GM12878 (cell line): ENCODE measurements at regions not wholly inside any gene's neighbourhood (a gene's known extent, or its start where the extent isn't known, plus 50 kb on each side); places are given as distances from the start of the nearest gene placed in this dataset.

ENCODE experiments used
- ATAC-seq: fragments of 200-7000 bp; cut with Tn5 transposase; 3 replicates; pipeline ENCODE4 v1.9.1; 2020; ENCODE audit warnings: mild to moderate bottlenecking, moderate library complexity
- BruUV-seq: library from RNA; stranded (reverse); fragments of 400-500 nt; replicated peaks from 2 replicates; lab custom pipeline; 2021; lab: Mats Ljungman, UMichigan
- CTCF ChIA-PET: fragments of 300-600 bp; sonication (Branson Sonifier 250); formaldehyde crosslinking; extraction: SDS; loops from one replicate; lab custom pipeline; 2021; ENCODE audit warnings: inconsistent platforms; lab: Yijun Ruan, JAX
- POLR2A ChIA-PET: fragments of 350-600 bp; formaldehyde crosslinking; extraction: SDS; loops from one replicate; lab custom pipeline; 2021; ENCODE audit warnings: inconsistent platforms; lab: Charles Lee
- RAD21 ChIA-PET: fragments of 300-600 bp; sonication (Branson Sonifier 250); formaldehyde crosslinking; loops from one replicate; lab custom pipeline; 2023; ENCODE audit warnings: antibody characterized with exemption; ENCODE audit not compliant: unreplicated experiment; lab: Charles Lee
- SMC1A ChIA-PET: fragments of 300-600 bp; sonication (Branson Sonifier 250); formaldehyde crosslinking; loops from one replicate; lab custom pipeline; 2023; ENCODE audit not compliant: unreplicated experiment, uncharacterized antibody; lab: Charles Lee
- DNase-seq: peaks from one replicate; pipeline ENCODE4 v3.0.0-alpha.2; 2011; ENCODE audit warnings: low read depth, low spot score
- FAIRE-seq: peaks from 3 replicates; lab custom pipeline; 2011; peaks lifted over from hg19 to GRCh38; lab: Jason Lieb, UNC
- H2AFZ ChIP-seq: 2 replicates; pipeline ENCODE4 v1.6.0; 2011; ENCODE audit warnings: low read depth, low read length, control low read depth; ENCODE audit not compliant: control insufficient read depth
- H3K27ac ChIP-seq: 2 replicates; pipeline ENCODE4 v1.5.1; 2011; ENCODE audit warnings: control low read depth; ENCODE audit not compliant: control insufficient read depth, insufficient read depth
- H3K27me3 ChIP-seq, 2 experiments: replicated peaks in 1 of 2; 2 replicates each; pipeline versions ENCODE4 v1.6.0 to v1.6.1; 2011; ENCODE audit warnings: low read length in 1 of 2; ENCODE audit not compliant: control insufficient read depth in 2 of 2, insufficient read depth in 2 of 2
- H3K36me3 ChIP-seq, 2 experiments: 2 replicates each; pipeline ENCODE4 v1.5.1; 2011; ENCODE audit warnings: low read length in 1 of 2; ENCODE audit not compliant: control insufficient read depth in 2 of 2, insufficient read depth in 2 of 2
- H3K4me1 ChIP-seq: 2 replicates; pipeline ENCODE4 v1.6.1; 2011; ENCODE audit warnings: mild to moderate bottlenecking, low read length, moderate library complexity, mixed read lengths; ENCODE audit not compliant: control insufficient read depth, insufficient read depth
- H3K4me2 ChIP-seq: 2 replicates; pipeline ENCODE4 v1.6.0; 2011; ENCODE audit warnings: control low read depth; ENCODE audit not compliant: control insufficient read depth, insufficient read depth
- H3K4me3 ChIP-seq: fragments of 200-600 bp; sonication (generic); 2 replicates; pipeline ENCODE4 v1.5.1; 2016
- H3K79me2 ChIP-seq: 2 replicates; pipeline ENCODE4 v1.6.0; 2011; ENCODE audit warnings: low read length; ENCODE audit not compliant: control insufficient read depth, insufficient read depth
- H3K9ac ChIP-seq: 2 replicates; pipeline ENCODE4 v1.8.0; 2011; ENCODE audit warnings: low read length, control low read depth, mixed read lengths; ENCODE audit not compliant: control insufficient read depth, insufficient read depth
- H3K9me3 ChIP-seq: replicated peaks from 3 replicates; pipeline ENCODE4 v1.5.1; 2011; ENCODE audit warnings: mild to moderate bottlenecking, low read length; ENCODE audit not compliant: control insufficient read depth, insufficient read depth
- H4K20me1 ChIP-seq: 2 replicates; pipeline ENCODE4 v1.6.0; 2011; ENCODE audit not compliant: control insufficient read depth, insufficient read depth
- E2F4 ChIP-seq: IDR thresholded peaks from 2 replicates; pipeline ENCODE4 v1.6.1; 2012; ENCODE audit warnings: low read depth, low read length, improper control_type of control experiment
- IKZF2 ChIP-seq, 2 experiments: fragments of 450-650 bp; IDR thresholded peaks; 2 replicates each; pipeline ENCODE4 v1.6.1; 2017; ENCODE audit warnings: mild to moderate bottlenecking in 2 of 2, moderate library complexity in 2 of 2
- MYB ChIP-seq: fragments of 150-350 bp; IDR thresholded peaks from 2 replicates; pipeline ENCODE4 v1.6.1; 2014; ENCODE audit warnings: mild to moderate bottlenecking, low read depth, low read length, borderline replicate concordance
- NR2F1 ChIP-seq: fragments of 450-650 bp; conservative IDR thresholded peaks from 2 replicates; pipeline ENCODE4 v1.6.1; 2017; ENCODE audit warnings: mild to moderate bottlenecking
- RBBP5 ChIP-seq: fragments of 200-600 bp; sonication (generic); conservative IDR thresholded peaks from 2 replicates; pipeline ENCODE4 v1.6.1; 2016
- SREBF1 ChIP-seq: IDR thresholded peaks from 2 replicates; pipeline ENCODE4 v1.6.1; 2012; ENCODE audit warnings: mild to moderate bottlenecking, low read length
- TAF1 ChIP-seq: IDR thresholded peaks from 2 replicates; pipeline ENCODE4 v1.6.1; 2011; ENCODE audit warnings: mild to moderate bottlenecking, low read depth, low read length, borderline replicate concordance
- TBL1XR1 ChIP-seq: IDR thresholded peaks from 2 replicates; pipeline ENCODE4 v1.6.1; 2012; ENCODE audit warnings: low read depth, low read length, improper control_type of control experiment
- TCF12 ChIP-seq: IDR thresholded peaks from 2 replicates; pipeline ENCODE4 v1.6.1; 2011; ENCODE audit warnings: low read depth, mild to moderate bottlenecking, low read length
- WGBS: methylation state at CpG from one replicate; pipeline ENCODE4 v1.1.6; 2016; ENCODE audit warnings: low lambda C conversion rate; ENCODE audit not compliant: insufficient replicate concordance, insufficient coverage; ENCODE audit errors: missing lambda C conversion rate; 5-methylcytosine and 5-hydroxymethylcytosine counted together
- in situ Hi-C: fragments of 300-500 bp; cut with MboI; formaldehyde crosslinking; loops from 9 replicates; pipeline ENCODE4 v1.14.3; 2018; ENCODE audit warnings: mixed read lengths
- intact Hi-C: fragments of 100-400 bp; cut with micrococcal nuclease; formaldehyde crosslinking; loops from one replicate; pipeline ENCODE4 v1.14.2; 2022; ENCODE audit not compliant: unreplicated experiment

GRCh38 chr4:14396183-14396582 is 606.1 kb upstream of the CPEB2 start:
- BruUV-seq = no TSS peak

GRCh38 chr4:14399848-14400247 is 602.4 kb upstream of the CPEB2 start:
- H3K79me2 ChIP-seq = no peaks in the 10 kb centered on the region
- SMC1A ChIA-PET = no interaction called here
- no peak for TF ChIP-seq MYB
- no peak for TF ChIP-seq RBBP5
- no peak for TF ChIP-seq TAF1
- TF ChIP-seq TBL1XR1 = no peak
- no peak for TF ChIP-seq E2F4
- TF ChIP-seq NR2F1 = no peak
- no peak for TF ChIP-seq SREBF1
- TF ChIP-seq, all 136 proteins: peak for 0
- FAIRE-seq (no peak), DNase-seq (no peak), ATAC-seq (no peak)
- Histone ChIP-seq H3K9me3 (no peaks in the 10 kb centered on the region; the same call in 2 of the 3 replicates), H3K4me1 (no peaks in the 10 kb centered on the region), H3K4me3 (no peak overlapping the region), H3K27ac (no peak overlapping the region), H3K36me3 (no peaks in the 10 kb centered on the region), H3K27me3 (no peaks in the 10 kb centered on the region), H2AFZ (no peak overlapping the region), H3K4me2 (no peak overlapping the region), H3K9ac (no peak overlapping the region), H4K20me1 (no peaks in the 10 kb centered on the region)
- in situ Hi-C loops (no loop called here), intact Hi-C loops (no loop called here)
- CTCF ChIA-PET = no interaction called here
- POLR2A ChIA-PET = no interaction called here
- RAD21 ChIA-PET = no interaction called here
- no TSS peak for BruUV-seq

More at GRCh38 chr4:14396183-14396582, 606.1 kb upstream of the CPEB2 start:
- Histone ChIP-seq H3K36me3 (no peaks in the 10 kb centered on the region), H4K20me1 (no peaks in the 10 kb centered on the region), H3K4me3 (no peak overlapping the region), H3K27ac (no peak overlapping the region), H3K9me3 (no peaks in the 10 kb centered on the region), H3K9ac (no peak overlapping the region), H3K4me1 (no peaks in the 10 kb centered on the region), H2AFZ (no peak overlapping the region), H3K79me2 (no peaks in the 10 kb centered on the region), H3K4me2 (no peak overlapping the region)
- RAD21 ChIA-PET = no interaction called here
- intact Hi-C loops = no loop called here
- POLR2A ChIA-PET = no interaction called here
- 10% methylated on average over 2 of the region's 2 CpGs for WGBS
- SMC1A ChIA-PET = no interaction called here
- CTCF ChIA-PET = no interaction called here
- DNase-seq = no peak
- no peak for FAIRE-seq
- ATAC-seq = no peak
- TF ChIP-seq TCF12 = no peak
- no peak for TF ChIP-seq IKZF2 (IDR thresholded peaks at IDR 0.05)
- TF ChIP-seq, all 136 proteins: peak for 0
- no peaks in the 10 kb centered on the region for H3K27me3 ChIP-seq
- in situ Hi-C loops = no loop called here
